AG10803 (cell line): ENCODE measurements at regions not wholly inside any gene's neighbourhood (a gene's known extent, or its start where the extent isn't known, plus 50 kb on each side); places are given as distances from the start of the nearest gene placed in this dataset.
A peak's percentile ranks its signal among the peaks of the same experiment; 100 is the strongest.

ENCODE experiments used
- DNase-seq: peaks from one replicate; pipeline ENCODE4 v3.0.0; 2010; ENCODE audit warnings: low read depth
- H3K4me3 ChIP-seq: 2 replicates; pipeline ENCODE4 v1.5.1; 2011; ENCODE audit warnings: mild to moderate bottlenecking, low read length, control low read depth
- CTCF ChIP-seq: conservative IDR thresholded peaks from 2 replicates; pipeline ENCODE4 v1.5.1; 2011; ENCODE audit warnings: mild to moderate bottlenecking, low read length, control low read depth, inconsistent platforms

- TF ChIP-seq CTCF: no peak
- H3K4me3 ChIP-seq: no peak overlapping the region
- DNase-seq: no peak
Measured at GRCh38 chr13:106260352-106260751, 275.1 kb downstream of the EFNB2 start.

GRCh38 chr13:106259928-106260327 lies 275.5 kb downstream of the EFNB2 start:
- no peak overlapping the region for H3K4me3 ChIP-seq
- no peak for TF ChIP-seq CTCF
- no peak for DNase-seq

GRCh38 chr13:106246666-106247188 lies 288.7 kb downstream of the EFNB2 start:
- H3K4me3 ChIP-seq: no peak overlapping the region
- no peak for DNase-seq
- no peak for TF ChIP-seq CTCF

GRCh38 chr13:106246242-106246641 lies 289.2 kb downstream of the EFNB2 start:
- DNase-seq: no peak
- H3K4me3 ChIP-seq: no peak overlapping the region
- TF ChIP-seq CTCF: no peak

- peak; percentile 17 for DNase-seq
- H3K4me3 ChIP-seq: no peak overlapping the region
- TF ChIP-seq CTCF: no peak
Measured at GRCh38 chr13:106243011-106243565, 292.4 kb downstream of the EFNB2 start.

GRCh38 chr13:106241974-106242953 lies 293.2 kb downstream of the EFNB2 start:
- no peak for TF ChIP-seq CTCF
- H3K4me3 ChIP-seq: no peak overlapping the region
- DNase-seq: peak; percentile 30

GRCh38 chr13:106238690-106239089 lies 296.8 kb downstream of the EFNB2 start:
- TF ChIP-seq CTCF: no peak
- no peak for DNase-seq
- no peak overlapping the region for H3K4me3 ChIP-seq
